IPS-18a (cell line): ENCODE measurements at regions not wholly inside any gene's neighbourhood (a gene's known extent, or its start where the extent isn't known, plus 50 kb on each side); places are given as distances from the start of the nearest gene placed in this dataset.

Experiments
- H3K27ac ChIP-seq: one replicate; pipeline ENCODE4 v1.5.1; 2013; ENCODE audit warnings: low read length
- H3K27me3 ChIP-seq: one replicate; pipeline ENCODE4 v1.6.1; 2013; ENCODE audit warnings: mild to moderate bottlenecking, low read length; ENCODE audit not compliant: control insufficient read depth, insufficient read depth
- H3K36me3 ChIP-seq: one replicate; pipeline ENCODE4 v1.6.1; 2013; ENCODE audit warnings: low read depth, low read length; ENCODE audit not compliant: control insufficient read depth
- H3K4me1 ChIP-seq: one replicate; pipeline ENCODE4 v1.6.1; 2013; ENCODE audit warnings: low read depth, low read length; ENCODE audit not compliant: control insufficient read depth
- H3K4me3 ChIP-seq: one replicate; pipeline ENCODE4 v1.5.1; 2013; ENCODE audit warnings: low read length
- H3K9ac ChIP-seq: one replicate; pipeline ENCODE4 v1.6.1; 2013; ENCODE audit warnings: mild to moderate bottlenecking, low read length, moderate library complexity
- H3K9me3 ChIP-seq: one replicate; pipeline ENCODE4 v1.6.1; 2013; ENCODE audit warnings: low read depth, low read length; ENCODE audit not compliant: control insufficient read depth

DNA sequence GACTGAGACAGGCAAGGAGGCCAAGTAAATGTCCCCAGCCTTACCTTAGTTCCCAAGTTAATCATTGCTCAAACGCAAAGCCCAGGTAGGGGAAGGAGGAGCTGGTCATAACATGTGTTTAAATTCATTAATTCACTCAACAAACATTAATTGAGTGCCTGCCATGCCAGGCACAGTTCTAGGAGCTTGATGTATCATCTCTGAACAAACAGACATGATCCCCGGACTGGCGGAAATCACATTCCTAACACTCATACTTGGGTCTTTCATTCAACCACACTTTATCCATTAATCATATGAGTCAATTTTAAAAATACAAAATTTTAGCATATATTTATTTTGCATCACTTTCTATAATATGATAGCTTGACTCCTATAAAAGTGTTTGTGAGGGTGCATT lies 335.3 kb upstream of the NOCT start:
- H3K36me3 ChIP-seq = no peaks in the 10 kb centered on the region
- H3K9me3 ChIP-seq = no peaks in the 10 kb centered on the region
- no peak overlapping the region for H3K9ac ChIP-seq
- H3K4me1 ChIP-seq = peaks cover 31% of the 10 kb centered on the region
- no peak overlapping the region for H3K4me3 ChIP-seq
- H3K27me3 ChIP-seq = no peaks in the 10 kb centered on the region
- no peak overlapping the region for H3K27ac ChIP-seq

DNA sequence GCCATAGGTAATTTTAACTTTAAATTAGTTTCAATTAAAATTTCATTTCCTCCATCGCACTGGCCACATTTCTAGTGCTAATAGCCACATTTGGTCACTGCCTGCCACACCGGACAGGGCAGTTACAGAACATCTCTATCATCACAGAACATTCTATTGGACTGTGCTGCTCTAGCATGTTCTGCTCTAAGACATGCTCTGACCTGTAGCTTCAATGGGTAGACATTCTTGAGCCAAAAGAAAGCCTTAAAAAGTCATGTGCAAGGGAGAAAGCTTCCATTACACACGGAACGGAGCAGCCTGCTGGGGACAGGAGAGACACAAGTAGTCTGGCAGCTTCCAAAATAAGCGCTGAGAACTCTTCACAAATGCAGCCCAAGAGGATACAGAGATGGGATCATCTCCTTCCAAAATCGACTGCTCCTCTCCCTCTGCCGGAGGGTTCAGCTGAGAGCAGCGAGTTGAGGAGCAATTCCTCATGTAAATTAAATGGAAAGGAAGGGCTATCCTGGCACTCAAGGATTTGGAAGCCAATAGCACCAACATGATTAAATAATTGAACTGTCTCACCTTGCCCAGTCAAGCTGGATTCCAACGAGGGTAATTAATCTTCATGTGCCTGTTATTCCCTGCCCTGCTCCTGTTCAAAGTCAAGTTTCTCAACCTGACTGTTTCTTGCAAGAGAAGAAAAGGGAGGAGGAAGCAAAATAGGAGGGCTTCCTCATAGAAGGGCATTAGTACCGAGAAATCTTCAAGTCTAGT lies 336.4 kb upstream of the NOCT start:
- H3K4me1 ChIP-seq = peaks cover 31% of the 10 kb centered on the region
- no peak overlapping the region for H3K27ac ChIP-seq
- H3K4me3 ChIP-seq = no peak overlapping the region

DNA sequence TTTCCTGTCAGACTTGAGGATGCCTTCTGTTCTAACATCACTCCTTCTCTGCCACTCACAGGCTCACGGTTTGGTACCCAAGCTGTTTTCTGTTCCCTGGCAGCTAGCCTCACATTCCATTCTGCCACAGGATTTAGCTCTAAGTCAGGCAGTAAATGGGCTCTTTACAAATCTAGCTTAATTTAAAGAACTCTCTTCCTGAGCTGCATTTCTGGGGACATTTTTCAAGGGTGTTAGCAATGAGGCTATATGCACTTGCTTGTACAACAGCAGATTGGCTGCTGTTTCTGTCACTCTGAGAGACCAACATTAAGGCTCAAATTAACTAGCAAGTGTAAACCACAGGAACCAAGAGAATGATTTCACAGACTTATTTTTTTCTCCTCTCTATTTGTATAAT lies 337.8 kb upstream of the NOCT start:
- Histone ChIP-seq H3K4me1 (peaks cover 28% of the 10 kb centered on the region), H3K4me3 (no peak overlapping the region), H3K9ac (no peak overlapping the region), H3K27me3 (no peaks in the 10 kb centered on the region), H3K9me3 (no peaks in the 10 kb centered on the region), H3K27ac (no peak overlapping the region), H3K36me3 (no peaks in the 10 kb centered on the region)

More for the DNA sequence above, 336.4 kb upstream of the NOCT start:
- H3K9ac ChIP-seq = no peak overlapping the region
- no peaks in the 10 kb centered on the region for H3K27me3 ChIP-seq
- no peaks in the 10 kb centered on the region for H3K9me3 ChIP-seq
- H3K36me3 ChIP-seq = no peaks in the 10 kb centered on the region

DNA sequence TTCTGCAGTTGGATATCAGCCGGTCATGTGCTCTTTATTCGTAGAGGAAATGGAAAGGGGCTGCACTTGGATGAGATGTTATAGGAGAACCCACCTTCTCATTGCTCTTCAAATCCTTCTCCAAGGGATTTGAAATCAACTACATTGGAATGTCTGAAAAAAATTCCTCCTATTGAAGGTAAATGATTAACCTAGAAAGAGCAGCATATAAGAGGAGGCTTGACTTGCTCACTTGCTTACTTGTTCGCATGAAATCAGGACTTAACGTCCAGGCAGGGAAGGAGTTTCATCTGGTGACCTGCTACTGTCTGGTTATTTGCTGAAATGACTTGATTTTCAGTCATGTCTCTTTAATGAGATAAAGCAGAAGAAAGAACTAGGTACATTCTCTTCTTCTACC lies 338.4 kb upstream of the NOCT start:
- peaks cover 24% of the 10 kb centered on the region for H3K4me1 ChIP-seq
- H3K9ac ChIP-seq = no peak overlapping the region
- H3K4me3 ChIP-seq = no peak overlapping the region
- H3K9me3 ChIP-seq = no peaks in the 10 kb centered on the region
- H3K27me3 ChIP-seq = no peaks in the 10 kb centered on the region
- H3K27ac ChIP-seq = no peak overlapping the region
- no peaks in the 10 kb centered on the region for H3K36me3 ChIP-seq

DNA sequence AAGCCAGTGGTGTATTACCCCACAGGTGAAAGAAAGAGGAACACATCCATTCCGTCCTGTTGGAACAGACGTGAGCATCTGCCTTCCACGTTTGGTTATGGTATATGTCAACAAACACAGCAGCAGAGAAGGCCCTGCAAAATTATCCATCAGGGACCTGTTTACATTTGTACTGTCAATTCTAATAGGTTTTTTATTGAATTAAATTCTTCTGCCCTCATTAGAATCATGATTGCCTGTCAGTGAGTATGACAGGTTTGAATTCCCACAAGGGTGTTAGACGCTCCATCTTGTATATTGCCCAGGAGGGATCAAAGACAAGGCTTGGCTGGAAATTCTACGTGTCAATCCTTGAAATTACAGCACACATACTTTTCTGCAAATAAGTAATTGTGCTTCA lies 339.9 kb upstream of the NOCT start:
- H3K4me3 ChIP-seq = no peak overlapping the region
- H3K9ac ChIP-seq = no peak overlapping the region
- H3K36me3 ChIP-seq = no peaks in the 10 kb centered on the region
- no peaks in the 10 kb centered on the region for H3K9me3 ChIP-seq
- no peaks in the 10 kb centered on the region for H3K27me3 ChIP-seq
- H3K4me1 ChIP-seq = peaks cover 17% of the 10 kb centered on the region
- no peak overlapping the region for H3K27ac ChIP-seq

DNA sequence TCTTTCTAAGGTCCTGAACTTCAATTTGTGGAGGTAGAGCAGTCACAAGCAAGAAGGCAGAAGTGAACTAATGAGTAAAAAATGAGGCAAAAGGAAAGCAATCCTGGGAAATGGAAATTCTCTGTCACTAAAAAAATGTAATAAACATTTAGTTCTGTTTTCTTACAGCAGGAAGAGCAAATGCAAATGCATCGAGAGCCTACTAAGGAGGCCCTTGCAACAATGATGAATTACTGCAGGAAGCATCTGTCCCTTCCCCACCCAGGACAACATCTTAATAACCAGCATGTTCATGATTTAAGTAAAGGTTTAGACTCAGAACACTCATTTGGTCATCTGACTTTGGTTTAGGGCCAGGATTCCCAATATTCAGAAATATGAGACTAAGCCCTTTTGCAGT lies 341.4 kb upstream of the NOCT start:
- peaks cover 12% of the 10 kb centered on the region for H3K4me1 ChIP-seq
- H3K27me3 ChIP-seq = no peaks in the 10 kb centered on the region
- H3K9me3 ChIP-seq = no peaks in the 10 kb centered on the region
- no peak overlapping the region for H3K9ac ChIP-seq
- no peaks in the 10 kb centered on the region for H3K36me3 ChIP-seq
- H3K27ac ChIP-seq = no peak overlapping the region
- no peak overlapping the region for H3K4me3 ChIP-seq

DNA sequence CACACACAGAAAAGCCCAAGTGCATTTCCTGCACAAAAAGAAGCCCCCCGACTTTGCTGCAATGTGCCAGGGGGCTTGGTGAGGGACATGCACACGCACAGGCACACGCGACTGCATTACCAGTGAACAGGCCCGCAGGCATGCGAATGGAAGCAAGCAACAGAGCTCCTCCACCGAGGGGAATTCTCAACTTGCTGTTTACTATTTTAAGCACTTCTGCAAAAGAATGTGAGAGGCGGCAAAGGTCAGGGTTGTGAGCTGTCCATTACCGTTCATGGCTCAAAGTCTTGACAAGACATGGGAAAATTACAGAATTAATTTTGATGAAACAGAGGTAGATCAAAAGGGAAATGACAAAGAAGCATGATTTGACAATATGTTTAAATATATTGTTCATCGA lies 342.5 kb upstream of the NOCT start:
- peaks cover 3% of the 10 kb centered on the region for H3K4me1 ChIP-seq
- H3K9me3 ChIP-seq = no peaks in the 10 kb centered on the region
- no peaks in the 10 kb centered on the region for H3K27me3 ChIP-seq
- no peak overlapping the region for H3K4me3 ChIP-seq
- no peak overlapping the region for H3K9ac ChIP-seq
- H3K27ac ChIP-seq = no peak overlapping the region
- no peaks in the 10 kb centered on the region for H3K36me3 ChIP-seq

DNA sequence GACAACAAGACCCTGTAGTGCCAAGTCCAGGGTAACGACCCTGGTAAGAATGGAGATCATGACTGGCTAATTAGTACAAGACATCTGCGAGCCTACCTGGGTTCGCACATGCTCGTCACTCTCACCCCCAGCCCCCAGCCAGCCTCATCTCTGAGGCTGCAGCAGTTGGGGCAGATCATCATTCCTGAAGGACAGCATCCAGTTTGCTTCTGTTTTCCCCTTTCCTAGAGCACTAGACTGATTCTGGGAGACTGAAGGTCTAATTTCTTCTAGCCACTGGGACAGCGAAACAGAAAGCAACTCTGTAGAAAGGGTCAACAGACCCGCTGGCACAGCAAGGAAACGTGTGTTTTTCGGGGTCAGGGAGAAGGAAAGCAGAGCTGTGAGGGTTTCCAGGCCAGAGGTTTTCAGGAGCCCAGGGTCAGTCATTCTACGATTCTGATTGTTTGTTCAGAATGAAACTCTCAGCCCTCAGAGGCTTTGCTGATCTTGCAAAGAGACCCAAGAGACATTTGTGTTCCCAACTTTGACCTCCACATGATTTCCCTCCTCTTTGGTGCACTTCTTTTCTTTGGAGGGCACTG lies 343.1 kb upstream of the NOCT start:
- Histone ChIP-seq H3K9ac (no peak overlapping the region), H3K27me3 (no peaks in the 10 kb centered on the region), H3K4me3 (no peak overlapping the region), H3K4me1 (peaks cover 3% of the 10 kb centered on the region), H3K36me3 (no peaks in the 10 kb centered on the region), H3K9me3 (no peaks in the 10 kb centered on the region), H3K27ac (no peak overlapping the region)

DNA sequence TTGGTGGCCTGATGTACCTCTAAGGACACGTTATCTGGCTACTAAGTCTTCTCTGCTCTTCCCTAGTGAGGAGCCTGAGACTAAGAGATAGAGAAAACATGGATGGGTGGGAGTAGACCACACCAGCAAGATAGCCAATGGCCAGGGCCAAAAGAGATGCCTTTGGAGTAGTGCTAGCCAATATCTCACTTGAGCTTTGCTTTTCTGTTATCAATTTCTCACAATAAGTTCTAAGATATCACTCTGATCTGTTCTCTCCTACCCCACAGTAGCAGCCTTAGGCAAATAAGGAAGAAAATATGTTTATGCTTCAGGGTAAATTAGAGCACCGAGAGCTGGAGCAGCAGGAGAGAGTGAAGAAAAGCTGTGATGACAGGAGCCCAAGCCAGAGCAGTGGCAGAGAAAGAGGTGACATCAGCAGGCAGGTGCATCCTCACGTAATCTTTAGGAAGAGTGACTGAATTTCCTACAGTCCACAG lies 343.9 kb upstream of the NOCT start:
- Histone ChIP-seq H3K27me3 (no peaks in the 10 kb centered on the region), H3K9ac (no peak overlapping the region), H3K9me3 (no peaks in the 10 kb centered on the region), H3K36me3 (no peaks in the 10 kb centered on the region), H3K4me3 (no peak overlapping the region), H3K27ac (no peak overlapping the region), H3K4me1 (peaks cover 3% of the 10 kb centered on the region)

DNA sequence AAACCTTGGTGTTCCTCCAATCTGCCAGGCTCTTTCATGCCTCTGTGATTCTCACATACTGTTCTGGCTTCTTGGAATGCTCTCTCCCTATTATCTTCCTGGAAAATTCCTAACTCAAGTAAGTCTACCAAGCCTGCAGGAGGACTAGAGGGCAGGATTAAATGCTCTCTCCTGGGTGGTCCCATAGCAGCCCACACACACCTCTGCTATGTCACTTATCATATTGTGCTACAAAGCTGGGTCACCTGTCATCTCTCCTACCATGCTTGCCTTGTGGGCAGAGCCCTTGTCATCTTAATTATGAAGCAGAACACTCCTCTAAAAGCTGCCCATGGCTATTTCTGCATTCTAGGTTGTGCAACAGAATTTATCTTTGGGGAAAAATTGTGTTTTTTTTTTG lies 344.5 kb upstream of the NOCT start:
- Histone ChIP-seq H3K9me3 (no peaks in the 10 kb centered on the region), H3K4me1 (peaks cover 3% of the 10 kb centered on the region), H3K27ac (no peak overlapping the region), H3K4me3 (no peak overlapping the region), H3K27me3 (no peaks in the 10 kb centered on the region), H3K9ac (no peak overlapping the region), H3K36me3 (no peaks in the 10 kb centered on the region)

DNA sequence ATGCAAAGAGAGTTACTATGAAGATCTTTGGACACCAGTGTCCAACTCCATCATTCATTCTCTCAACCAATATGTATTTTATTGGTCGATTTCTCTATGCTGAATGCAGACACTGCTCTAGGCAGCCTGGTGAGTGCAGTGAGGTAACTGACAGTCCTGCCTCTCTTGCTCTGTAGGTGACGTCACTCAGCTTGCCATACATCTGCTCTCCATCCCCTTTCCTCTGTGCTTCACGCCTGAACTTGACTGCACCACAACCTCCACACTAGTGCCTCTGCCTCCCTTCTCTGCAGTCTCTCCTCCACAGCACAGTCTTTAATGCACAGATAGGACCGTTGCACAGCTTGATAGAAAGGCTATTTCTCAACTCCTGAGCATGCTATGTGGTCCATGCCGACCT lies 344.9 kb upstream of the NOCT start:
- Histone ChIP-seq H3K27ac (no peak overlapping the region), H3K9me3 (no peaks in the 10 kb centered on the region), H3K4me1 (peaks cover 3% of the 10 kb centered on the region), H3K4me3 (no peak overlapping the region), H3K27me3 (no peaks in the 10 kb centered on the region), H3K36me3 (no peaks in the 10 kb centered on the region), H3K9ac (no peak overlapping the region)
